HL-60 (cell line): ENCODE measurements at regions not wholly inside any gene's neighbourhood (a gene's known extent, or its start where the extent isn't known, plus 50 kb on each side); places are given as distances from the start of the nearest gene placed in this dataset.

Source experiments
- GABPA ChIP-seq: IDR thresholded peaks from 2 replicates; pipeline ENCODE4 v1.6.1; 2012; ENCODE audit warnings: low read depth
- POLR2AphosphoS5 ChIP-seq: IDR thresholded peaks from 2 replicates; pipeline ENCODE4 v1.6.1; 2012; ENCODE audit warnings: low read depth
- SPI1 ChIP-seq: IDR thresholded peaks from 2 replicates; pipeline ENCODE4 v1.6.1; 2012; ENCODE audit warnings: low read depth, mild to moderate bottlenecking, borderline replicate concordance
- TF ChIP-seq, protein P1 (sequence below): IDR thresholded peaks from one replicate; pipeline ENCODE4 v1.5.1; 2011; ENCODE audit warnings: low read length, control low read depth, inconsistent platforms; ENCODE audit not compliant: insufficient read depth
- TF ChIP-seq, protein P2 (sequence below): IDR thresholded peaks from 2 replicates; pipeline ENCODE4 v1.6.1; 2012; ENCODE audit warnings: low read depth; ENCODE audit not compliant: insufficient replicate concordance

DNA sequence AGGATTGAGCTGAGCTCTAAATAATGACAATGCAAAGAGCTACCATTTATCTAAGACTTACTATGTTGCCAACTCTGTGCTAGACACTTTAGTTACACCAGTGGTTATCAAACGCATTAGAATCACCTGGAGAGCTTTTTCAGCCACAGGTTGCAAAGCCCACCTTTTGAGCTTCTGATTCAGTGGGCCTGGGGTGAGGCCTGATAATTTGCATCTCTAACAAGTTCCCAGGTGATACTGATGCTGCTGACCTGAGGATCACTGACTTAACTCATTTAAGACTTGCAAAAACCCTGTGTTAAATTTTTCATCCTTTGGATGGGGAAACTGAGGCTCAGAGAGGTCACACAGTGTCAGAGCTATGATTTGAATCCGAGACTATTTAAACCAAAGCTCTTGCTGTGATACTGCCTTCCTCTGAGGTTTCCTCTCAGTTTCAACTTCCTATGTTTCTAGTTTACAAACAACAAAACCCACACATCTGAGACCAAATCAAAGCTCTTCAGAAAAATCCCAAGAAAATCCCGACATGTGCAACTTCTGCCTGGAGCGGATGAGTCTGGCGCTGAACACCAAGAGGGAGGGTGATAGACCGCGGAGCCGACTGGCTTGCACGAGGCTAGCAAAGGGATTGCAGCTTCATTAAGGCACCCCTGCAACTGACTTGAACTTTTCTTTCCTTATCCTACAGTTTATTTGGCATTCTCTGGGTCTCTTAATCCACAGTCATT is 124.9 kb downstream of the CYP26A1 start:
- TF ChIP-seq, protein P1, sequence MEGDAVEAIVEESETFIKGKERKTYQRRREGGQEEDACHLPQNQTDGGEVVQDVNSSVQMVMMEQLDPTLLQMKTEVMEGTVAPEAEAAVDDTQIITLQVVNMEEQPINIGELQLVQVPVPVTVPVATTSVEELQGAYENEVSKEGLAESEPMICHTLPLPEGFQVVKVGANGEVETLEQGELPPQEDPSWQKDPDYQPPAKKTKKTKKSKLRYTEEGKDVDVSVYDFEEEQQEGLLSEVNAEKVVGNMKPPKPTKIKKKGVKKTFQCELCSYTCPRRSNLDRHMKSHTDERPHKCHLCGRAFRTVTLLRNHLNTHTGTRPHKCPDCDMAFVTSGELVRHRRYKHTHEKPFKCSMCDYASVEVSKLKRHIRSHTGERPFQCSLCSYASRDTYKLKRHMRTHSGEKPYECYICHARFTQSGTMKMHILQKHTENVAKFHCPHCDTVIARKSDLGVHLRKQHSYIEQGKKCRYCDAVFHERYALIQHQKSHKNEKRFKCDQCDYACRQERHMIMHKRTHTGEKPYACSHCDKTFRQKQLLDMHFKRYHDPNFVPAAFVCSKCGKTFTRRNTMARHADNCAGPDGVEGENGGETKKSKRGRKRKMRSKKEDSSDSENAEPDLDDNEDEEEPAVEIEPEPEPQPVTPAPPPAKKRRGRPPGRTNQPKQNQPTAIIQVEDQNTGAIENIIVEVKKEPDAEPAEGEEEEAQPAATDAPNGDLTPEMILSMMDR, result no peak
- TF ChIP-seq POLR2AphosphoS5, result no peak
- TF ChIP-seq, protein P2, sequence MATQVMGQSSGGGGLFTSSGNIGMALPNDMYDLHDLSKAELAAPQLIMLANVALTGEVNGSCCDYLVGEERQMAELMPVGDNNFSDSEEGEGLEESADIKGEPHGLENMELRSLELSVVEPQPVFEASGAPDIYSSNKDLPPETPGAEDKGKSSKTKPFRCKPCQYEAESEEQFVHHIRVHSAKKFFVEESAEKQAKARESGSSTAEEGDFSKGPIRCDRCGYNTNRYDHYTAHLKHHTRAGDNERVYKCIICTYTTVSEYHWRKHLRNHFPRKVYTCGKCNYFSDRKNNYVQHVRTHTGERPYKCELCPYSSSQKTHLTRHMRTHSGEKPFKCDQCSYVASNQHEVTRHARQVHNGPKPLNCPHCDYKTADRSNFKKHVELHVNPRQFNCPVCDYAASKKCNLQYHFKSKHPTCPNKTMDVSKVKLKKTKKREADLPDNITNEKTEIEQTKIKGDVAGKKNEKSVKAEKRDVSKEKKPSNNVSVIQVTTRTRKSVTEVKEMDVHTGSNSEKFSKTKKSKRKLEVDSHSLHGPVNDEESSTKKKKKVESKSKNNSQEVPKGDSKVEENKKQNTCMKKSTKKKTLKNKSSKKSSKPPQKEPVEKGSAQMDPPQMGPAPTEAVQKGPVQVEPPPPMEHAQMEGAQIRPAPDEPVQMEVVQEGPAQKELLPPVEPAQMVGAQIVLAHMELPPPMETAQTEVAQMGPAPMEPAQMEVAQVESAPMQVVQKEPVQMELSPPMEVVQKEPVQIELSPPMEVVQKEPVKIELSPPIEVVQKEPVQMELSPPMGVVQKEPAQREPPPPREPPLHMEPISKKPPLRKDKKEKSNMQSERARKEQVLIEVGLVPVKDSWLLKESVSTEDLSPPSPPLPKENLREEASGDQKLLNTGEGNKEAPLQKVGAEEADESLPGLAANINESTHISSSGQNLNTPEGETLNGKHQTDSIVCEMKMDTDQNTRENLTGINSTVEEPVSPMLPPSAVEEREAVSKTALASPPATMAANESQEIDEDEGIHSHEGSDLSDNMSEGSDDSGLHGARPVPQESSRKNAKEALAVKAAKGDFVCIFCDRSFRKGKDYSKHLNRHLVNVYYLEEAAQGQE, result no peak
- TF ChIP-seq GABPA, result no peak
- TF ChIP-seq SPI1, result no peak
